Nephron progenitor cell (in vitro differentiated cells): ENCODE measurements at regions not wholly inside any gene's neighbourhood (a gene's known extent, or its start where the extent isn't known, plus 50 kb on each side); places are given as distances from the start of the nearest gene placed in this dataset.

Experiments used
- DNase-seq: peaks from one replicate; pipeline ENCODE4 v3.0.0; 2021
- H3K27ac Mint-ChIP-seq: 2 replicates; pipeline ENCODE4 v1.8.0; 2021; ENCODE audit warnings: mild to moderate bottlenecking, moderate library complexity, mixed read lengths
- H3K27me3 Mint-ChIP-seq: 2 replicates; pipeline ENCODE4 v1.8.0; 2021; ENCODE audit warnings: mild to moderate bottlenecking, low read depth, mixed read lengths; ENCODE audit not compliant: poor library complexity
- H3K36me3 Mint-ChIP-seq: 2 replicates; pipeline ENCODE4 v1.8.0; 2021; ENCODE audit warnings: low read depth, mixed read lengths
- H3K4me1 Mint-ChIP-seq: 2 replicates; pipeline ENCODE4 v1.8.0; 2021; ENCODE audit warnings: mixed read lengths
- H3K4me3 Mint-ChIP-seq: 2 replicates; pipeline ENCODE4 v1.8.0; 2021; ENCODE audit warnings: mild to moderate bottlenecking, moderate library complexity, mixed read lengths
- H3K9me3 Mint-ChIP-seq: 2 replicates; pipeline ENCODE4 v1.8.0; 2021; ENCODE audit warnings: mild to moderate bottlenecking, moderate library complexity, mixed read lengths
- CTCF ChIP-seq: fragments of 200-600 bp; sonication (generic); IDR thresholded peaks from 2 replicates; pipeline ENCODE4 v1.5.0; 2021; ENCODE audit warnings: antibody characterized with exemption

DNA sequence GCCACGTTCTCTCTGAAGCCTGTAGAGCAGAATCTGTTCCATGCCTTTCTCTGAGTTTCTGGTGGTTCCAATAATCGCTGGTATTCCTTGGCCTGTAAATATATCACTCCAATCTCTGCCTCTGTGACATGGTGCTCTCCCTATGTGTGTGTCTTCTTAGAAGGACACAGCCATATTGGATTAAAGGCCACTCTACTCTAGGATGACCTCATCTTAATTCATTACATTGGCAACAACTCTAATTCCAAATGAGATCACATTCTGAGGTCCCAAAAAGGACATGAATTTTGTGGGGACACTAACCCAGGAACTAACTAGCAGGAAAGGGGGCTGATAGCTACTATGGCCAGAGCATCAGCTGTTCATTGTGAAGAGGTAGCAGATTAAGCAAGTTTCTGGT lies 110.7 kb downstream of the KLF12 start:
- peaks cover 15% of the 10 kb centered on the region for H3K4me1 Mint-ChIP-seq
- H3K27me3 Mint-ChIP-seq, result no peaks in the 10 kb centered on the region
- no peak for TF ChIP-seq CTCF

DNA sequence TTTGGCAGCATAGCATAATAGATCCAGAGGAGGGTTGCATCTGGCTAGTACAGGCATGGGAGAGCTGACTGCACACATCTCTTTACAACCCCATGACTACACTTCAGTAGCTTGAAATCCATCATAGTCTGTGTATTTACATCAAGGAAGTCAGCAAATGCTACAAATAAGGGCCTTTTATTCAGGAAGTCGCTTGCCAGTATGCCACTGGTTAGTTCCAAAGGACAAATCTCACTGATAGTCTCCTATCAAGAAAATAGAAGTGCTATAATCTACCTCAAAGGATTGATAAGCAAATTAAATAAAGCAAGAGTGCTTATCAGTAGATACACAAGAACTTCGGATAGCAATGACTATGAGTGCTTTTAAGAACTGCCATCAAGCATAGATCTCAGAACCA lies 112.7 kb downstream of the KLF12 start:
- Mint-ChIP-seq H3K27me3 (no peaks in the 10 kb centered on the region), H3K4me1 (no peaks in the 10 kb centered on the region), H3K4me3 (no peak overlapping the region), H3K27ac (no peak overlapping the region), H3K36me3 (peaks cover 34% of the 10 kb centered on the region), H3K9me3 (peaks cover 20% of the 10 kb centered on the region)
- no peak for TF ChIP-seq CTCF
- no peak for DNase-seq

More for the DNA sequence above, 110.7 kb downstream of the KLF12 start:
- no peak overlapping the region for H3K4me3 Mint-ChIP-seq
- H3K27ac Mint-ChIP-seq, result peak overlapping the region; percentile 14
- H3K36me3 Mint-ChIP-seq, result peaks cover 34% of the 10 kb centered on the region
- H3K9me3 Mint-ChIP-seq, result peaks cover 20% of the 10 kb centered on the region
- no peak for DNase-seq

- Mint-ChIP-seq H3K9me3 (peaks cover 20% of the 10 kb centered on the region), H3K4me3 (no peak overlapping the region), H3K27me3 (no peaks in the 10 kb centered on the region), H3K36me3 (peaks cover 26% of the 10 kb centered on the region), H3K27ac (no peak overlapping the region), H3K4me1 (no peaks in the 10 kb centered on the region)
- TF ChIP-seq CTCF, result no peak
- DNase-seq, result no peak
Observed at GRCh38 chr13:74018062-74018431, 116.2 kb downstream of the KLF12 start.

DNA sequence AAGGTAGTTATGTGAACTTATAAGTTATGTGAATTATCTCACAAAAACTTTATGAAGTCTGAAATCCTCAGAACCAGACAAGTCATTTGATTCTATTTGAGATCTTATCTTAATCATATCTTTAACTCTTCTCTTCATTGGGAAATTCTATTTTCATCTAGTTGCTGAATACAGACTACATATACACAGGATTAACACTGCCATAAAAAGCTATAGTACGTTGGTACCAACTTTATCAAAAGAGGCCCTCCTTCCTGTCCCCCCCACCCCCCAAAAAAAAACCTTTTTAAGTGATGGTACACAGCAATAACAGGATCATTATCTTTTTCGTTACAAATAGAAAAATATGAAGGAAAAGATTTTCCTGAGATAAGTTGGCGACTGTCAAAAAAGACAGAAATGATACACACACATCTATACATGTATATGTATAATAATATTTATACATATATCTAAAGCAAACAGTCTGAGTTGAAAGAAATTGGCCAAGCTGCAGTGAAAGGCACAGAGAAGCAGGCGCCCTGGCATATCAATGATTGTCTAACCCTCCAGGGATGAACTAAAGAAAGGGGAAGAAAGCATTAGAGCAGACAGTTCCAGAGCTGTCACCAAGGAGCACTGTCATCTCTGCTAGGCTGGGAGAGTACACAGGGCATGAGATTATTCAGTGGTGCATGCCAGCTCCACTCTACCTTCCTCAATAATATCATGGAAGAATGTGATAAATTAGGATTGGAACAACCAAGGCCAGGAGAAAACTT lies 116.7 kb downstream of the KLF12 start:
- no peaks in the 10 kb centered on the region for H3K27me3 Mint-ChIP-seq
- peaks cover 21% of the 10 kb centered on the region for H3K36me3 Mint-ChIP-seq
- TF ChIP-seq CTCF, result no peak
- no peak for DNase-seq
- H3K9me3 Mint-ChIP-seq, result peaks cover 15% of the 10 kb centered on the region
- H3K4me3 Mint-ChIP-seq, result no peak overlapping the region
- H3K4me1 Mint-ChIP-seq, result no peaks in the 10 kb centered on the region
- H3K27ac Mint-ChIP-seq, result peak overlapping the region; percentile 89

DNA sequence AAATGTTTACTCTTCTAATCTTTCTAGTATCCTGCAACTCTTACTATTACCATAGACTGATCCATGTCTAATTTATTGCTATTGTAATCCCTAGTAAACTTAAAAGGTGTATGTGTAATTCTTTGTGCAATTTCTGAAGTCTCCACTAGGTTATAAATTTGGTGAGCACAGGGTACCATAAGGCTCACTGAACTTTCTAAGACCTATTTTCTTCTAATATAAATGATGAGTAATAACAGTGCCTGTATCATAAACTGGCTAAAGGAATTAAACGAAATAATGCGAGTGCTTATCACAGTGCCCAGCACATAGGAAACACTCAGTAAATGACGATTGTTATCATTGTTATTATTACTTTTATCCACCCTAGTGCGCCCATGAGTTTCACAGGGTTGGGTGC lies 119.1 kb downstream of the KLF12 start:
- peak; percentile 20 for TF ChIP-seq CTCF

GRCh38 chr13:74009100-74009668 lies 125.0 kb downstream of the KLF12 start:
- Mint-ChIP-seq H3K36me3 (peaks cover 6% of the 10 kb centered on the region), H3K9me3 (no peaks in the 10 kb centered on the region), H3K27ac (no peak overlapping the region)

More for the DNA sequence above, 119.1 kb downstream of the KLF12 start:
- Mint-ChIP-seq H3K4me3 (no peak overlapping the region), H3K4me1 (no peaks in the 10 kb centered on the region), H3K27me3 (no peaks in the 10 kb centered on the region), H3K9me3 (peaks cover under 1% of the 10 kb centered on the region), H3K36me3 (peaks cover under 1% of the 10 kb centered on the region), H3K27ac (no peak overlapping the region)
- DNase-seq, result no peak

More at GRCh38 chr13:74009100-74009668, 125.0 kb downstream of the KLF12 start:
- TF ChIP-seq CTCF, result no peak
- Mint-ChIP-seq H3K4me3 (no peak overlapping the region), H3K4me1 (no peaks in the 10 kb centered on the region), H3K27me3 (peaks cover 4% of the 10 kb centered on the region)
- DNase-seq, result no peak
